ENCODE measurements at regions not wholly inside any gene's neighbourhood (a gene's known extent, or its start where the extent isn't known, plus 50 kb on each side); places are given as distances from the start of the nearest gene placed in this dataset.
"Not testable (repeated sequence)": the region's sequence is repeated elsewhere in the genome, so short reads cannot be mapped to it uniquely, and the experiment has no call there.

DNA sequence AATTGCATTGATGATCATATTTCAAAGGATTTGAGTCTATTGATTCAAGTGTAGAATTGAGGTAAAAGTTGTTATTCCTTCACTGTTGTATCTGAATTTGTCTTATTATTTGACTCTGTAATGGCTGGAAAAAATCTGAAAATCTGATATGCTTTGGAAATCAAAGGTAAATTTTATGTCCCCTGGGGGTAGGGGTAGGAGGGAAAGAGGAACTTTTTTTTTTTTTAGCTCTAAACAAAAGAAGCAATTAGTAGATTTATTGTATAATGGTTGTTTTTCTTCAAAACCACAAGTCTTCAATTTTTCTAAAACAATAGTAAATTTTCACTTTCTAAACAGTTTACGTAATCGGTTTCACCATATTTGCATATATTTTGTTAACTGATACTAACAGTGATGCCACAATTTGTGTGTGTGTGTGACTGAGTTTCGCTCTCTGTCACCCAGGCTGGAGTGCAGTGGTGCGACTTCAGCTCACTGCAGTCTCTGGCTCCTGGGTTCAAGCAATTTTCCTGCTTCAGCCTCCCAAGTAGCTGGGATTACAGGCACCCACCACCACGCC, 91.7 kb upstream of the GOLGA6L4 start:
- H3K4me3 ChIP-seq (ENCODE audit: low read depth, low read length) = no peak overlapping the region
- TF ChIP-seq, protein P1, sequence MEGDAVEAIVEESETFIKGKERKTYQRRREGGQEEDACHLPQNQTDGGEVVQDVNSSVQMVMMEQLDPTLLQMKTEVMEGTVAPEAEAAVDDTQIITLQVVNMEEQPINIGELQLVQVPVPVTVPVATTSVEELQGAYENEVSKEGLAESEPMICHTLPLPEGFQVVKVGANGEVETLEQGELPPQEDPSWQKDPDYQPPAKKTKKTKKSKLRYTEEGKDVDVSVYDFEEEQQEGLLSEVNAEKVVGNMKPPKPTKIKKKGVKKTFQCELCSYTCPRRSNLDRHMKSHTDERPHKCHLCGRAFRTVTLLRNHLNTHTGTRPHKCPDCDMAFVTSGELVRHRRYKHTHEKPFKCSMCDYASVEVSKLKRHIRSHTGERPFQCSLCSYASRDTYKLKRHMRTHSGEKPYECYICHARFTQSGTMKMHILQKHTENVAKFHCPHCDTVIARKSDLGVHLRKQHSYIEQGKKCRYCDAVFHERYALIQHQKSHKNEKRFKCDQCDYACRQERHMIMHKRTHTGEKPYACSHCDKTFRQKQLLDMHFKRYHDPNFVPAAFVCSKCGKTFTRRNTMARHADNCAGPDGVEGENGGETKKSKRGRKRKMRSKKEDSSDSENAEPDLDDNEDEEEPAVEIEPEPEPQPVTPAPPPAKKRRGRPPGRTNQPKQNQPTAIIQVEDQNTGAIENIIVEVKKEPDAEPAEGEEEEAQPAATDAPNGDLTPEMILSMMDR (conservative IDR thresholded peaks at IDR 0.05; ENCODE audit: low read depth, low read length) = no peak
- no peak for DNase-seq (ENCODE audit: low read depth)

DNA sequence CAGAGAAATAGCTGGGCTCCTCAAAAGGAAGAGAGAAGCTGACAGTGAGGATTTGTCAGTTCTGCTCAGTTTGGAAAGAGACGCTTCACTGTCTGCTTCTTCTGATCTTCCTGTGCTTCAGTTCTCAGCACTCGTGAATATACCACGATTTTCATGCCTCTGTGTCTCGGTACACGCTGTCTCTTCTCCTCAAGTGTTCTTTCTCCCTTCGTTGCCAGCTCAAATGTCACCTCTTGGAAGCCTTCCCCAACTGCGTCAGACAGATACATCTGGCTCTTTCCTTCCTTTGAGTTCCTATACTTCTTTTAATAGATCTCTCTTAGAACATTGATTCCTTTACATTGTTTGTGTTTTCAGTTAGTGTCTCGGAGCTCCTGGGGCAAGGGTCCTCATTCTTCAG, 90.6 kb upstream of the GOLGA6L4 start:
- DNase-seq (ENCODE audit: low read depth); H3K4me3 ChIP-seq (ENCODE audit: low read depth, low read length): not testable (repeated sequence)

DNA sequence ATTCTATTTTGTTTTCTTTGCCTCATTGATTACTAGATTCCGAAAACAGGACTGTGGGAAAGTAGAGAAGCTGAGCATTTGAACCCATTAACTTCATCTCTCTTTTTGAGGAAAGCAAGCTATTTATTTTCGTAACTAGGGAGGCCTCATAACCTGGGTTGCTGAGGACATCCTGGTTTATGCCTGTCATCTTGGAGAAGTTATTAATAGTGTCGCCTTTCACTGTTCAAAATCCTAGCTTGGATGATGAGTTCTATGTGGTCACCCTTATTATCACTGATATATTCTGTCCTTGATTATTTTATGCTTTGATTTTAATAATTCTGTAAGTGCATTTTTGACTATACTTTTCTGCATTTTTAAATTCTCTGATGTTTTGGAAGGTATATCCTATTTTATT, 89.3 kb upstream of the GOLGA6L4 start:
- H3K4me3 ChIP-seq (ENCODE audit: low read depth, low read length); DNase-seq (ENCODE audit: low read depth): not testable (repeated sequence)

DNA sequence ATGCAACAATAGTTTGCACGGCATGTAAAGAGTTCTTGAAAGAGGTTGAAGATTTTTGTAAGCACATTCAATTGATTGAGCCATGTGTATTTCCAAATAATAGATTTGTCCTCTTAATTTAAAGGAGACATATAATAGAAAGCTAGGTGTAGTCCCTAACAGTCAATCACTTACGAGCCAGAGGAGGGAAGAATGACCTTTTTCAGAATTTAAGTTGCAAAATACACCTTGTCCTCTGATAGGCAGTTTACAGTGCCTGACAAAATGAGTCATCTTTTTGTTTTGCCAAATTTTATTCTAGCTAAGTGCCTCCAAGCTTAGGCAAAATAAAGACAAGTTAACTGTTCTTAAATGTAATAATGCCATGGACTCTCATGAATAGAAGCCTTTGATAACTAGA, 88.3 kb upstream of the GOLGA6L4 start:
- H3K4me3 ChIP-seq (ENCODE audit: low read depth, low read length); DNase-seq (ENCODE audit: low read depth): not testable (repeated sequence)

DNA sequence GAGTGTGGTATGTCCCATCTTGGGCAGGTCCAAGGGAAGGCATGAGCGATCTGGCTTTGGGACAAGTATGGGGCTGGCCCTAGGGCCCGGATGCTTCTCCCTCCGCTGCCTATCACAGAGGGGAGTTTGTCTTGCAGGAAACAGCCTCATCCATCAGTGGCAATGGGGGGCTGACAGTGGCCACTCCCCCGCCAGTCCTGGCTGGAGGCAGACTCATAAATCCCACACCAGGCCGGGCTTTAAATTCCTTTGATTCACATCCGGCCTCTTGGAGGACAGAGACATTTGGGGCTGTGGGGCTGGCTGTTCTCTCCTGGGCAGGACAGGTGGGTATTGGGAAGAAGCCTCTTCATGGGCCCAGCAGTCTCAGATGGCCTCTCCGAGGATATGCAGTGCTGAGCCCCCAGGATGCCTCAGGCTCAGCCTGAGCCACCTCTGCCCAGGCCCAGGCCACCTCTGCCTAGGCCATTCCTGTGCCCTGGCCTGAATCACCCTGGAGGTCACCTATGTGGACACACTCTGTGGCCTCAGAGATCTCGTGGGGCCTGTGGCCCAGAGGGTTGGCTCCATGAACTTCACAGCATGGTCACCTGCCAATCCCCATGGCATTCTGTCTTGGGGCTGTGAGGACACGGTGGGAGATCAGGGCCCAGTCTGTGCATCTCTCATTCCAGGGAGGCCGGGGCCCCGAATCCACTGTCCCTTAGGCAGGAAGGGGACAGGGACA, 84.2 kb upstream of the GOLGA6L4 start:
- H3K4me3 ChIP-seq (ENCODE audit: low read depth, low read length) = no peak overlapping the region
- TF ChIP-seq, protein P1 (conservative IDR thresholded peaks at IDR 0.05; ENCODE audit: low read depth, low read length) = no peak
- DNase-seq (ENCODE audit: low read depth) = no peak

DNA sequence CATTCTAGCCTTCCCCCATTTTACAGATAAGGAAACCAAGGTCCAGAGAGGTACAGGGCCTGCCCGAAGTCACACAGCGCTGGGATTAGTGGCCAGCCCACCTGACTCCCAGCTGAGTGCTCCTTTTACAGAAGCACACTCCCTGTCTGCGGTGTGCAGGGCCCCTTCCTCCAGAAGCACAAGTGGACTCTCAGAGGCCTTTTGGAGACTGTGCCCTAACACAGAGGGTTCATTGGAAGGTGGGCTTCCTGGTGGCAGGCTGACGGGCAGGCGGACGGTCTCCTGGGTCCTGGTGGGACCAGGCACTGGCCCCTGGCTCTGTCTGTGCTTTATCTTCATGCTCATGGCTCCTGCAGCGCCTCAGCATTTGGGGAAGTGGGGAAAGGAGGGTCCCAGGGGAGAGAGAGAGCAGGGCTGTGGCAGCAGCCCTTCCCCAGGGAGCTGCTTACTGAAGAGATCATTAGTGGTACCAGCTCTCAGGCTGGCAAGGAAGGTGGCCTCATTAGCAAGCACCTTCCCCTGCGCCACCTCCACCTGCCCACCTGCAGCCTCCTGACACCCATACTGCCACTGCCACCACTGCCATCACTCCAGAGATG, 83.1 kb upstream of the GOLGA6L4 start:
- DNase-seq (ENCODE audit: low read depth); H3K4me3 ChIP-seq (ENCODE audit: low read depth, low read length): not testable (repeated sequence)

DNA sequence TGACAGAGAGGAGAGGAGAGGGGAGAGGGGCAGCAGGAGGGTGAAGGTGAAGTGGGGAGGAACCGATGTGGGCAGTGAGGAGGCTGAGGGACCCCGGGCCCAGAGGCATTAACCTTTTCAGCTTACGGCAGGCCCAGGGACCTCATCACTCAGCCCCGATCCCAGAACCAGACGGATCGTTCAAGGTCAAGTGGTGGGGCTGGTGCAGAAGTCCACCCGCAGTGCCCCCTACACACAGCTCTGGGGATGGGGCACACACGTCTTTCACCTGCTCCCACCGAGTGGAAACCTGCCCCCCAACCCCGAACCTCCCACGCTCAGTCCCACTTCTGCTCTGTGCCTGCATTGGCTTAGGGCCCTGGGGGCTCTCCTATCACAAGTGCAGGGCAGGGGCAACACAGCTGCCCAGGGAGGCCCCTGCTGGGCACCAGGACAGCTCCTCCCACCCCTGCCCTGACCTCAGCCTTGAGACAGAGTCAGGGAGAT, 81.9 kb upstream of the GOLGA6L4 start:
- not testable (repeated sequence) for H3K4me3 ChIP-seq (ENCODE audit: low read depth, low read length); DNase-seq (ENCODE audit: low read depth)

DNA sequence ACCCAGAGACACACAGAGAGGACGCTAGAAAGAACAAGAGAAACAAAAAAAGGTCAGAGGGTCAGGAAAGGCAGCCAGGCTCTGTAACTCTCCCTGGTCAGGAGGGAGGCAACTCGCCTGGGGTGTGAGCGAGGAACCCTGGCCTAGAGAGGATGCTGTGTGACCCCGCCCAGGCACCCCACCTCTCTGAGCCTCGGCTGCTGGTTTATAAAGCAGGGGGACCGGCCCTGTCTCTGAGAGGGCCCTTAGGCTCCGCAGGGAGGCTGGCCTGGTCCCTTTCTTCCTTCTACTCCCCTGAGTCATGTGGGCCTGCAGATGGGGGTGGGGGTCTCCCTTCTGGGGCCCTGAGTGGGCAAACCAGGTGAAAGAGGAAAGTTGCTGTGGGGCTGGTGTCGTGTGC, 81.3 kb upstream of the GOLGA6L4 start:
- DNase-seq (ENCODE audit: low read depth); H3K4me3 ChIP-seq (ENCODE audit: low read depth, low read length): not testable (repeated sequence)

DNA sequence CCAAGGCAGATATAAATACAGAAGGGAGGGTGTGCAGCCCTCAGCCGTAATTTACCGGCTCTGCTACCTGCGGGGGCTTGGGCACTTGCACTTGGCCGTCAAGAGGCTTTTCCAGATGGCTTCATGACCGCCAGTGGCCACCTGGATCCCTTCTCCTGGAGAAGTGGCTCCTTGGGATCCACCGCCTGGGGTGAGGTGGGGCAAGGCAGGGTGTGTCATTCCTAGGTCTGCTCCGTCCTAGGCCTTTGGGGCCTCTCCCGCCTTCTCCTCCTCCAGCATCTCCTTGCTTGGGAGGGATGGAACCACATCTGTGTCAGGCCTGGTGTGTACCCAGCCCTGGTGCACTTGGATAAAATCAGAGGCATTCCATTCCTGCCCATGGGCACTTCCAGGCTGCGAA, 80.8 kb upstream of the GOLGA6L4 start:
- not testable (repeated sequence) for H3K4me3 ChIP-seq (ENCODE audit: low read depth, low read length); DNase-seq (ENCODE audit: low read depth)

DNA sequence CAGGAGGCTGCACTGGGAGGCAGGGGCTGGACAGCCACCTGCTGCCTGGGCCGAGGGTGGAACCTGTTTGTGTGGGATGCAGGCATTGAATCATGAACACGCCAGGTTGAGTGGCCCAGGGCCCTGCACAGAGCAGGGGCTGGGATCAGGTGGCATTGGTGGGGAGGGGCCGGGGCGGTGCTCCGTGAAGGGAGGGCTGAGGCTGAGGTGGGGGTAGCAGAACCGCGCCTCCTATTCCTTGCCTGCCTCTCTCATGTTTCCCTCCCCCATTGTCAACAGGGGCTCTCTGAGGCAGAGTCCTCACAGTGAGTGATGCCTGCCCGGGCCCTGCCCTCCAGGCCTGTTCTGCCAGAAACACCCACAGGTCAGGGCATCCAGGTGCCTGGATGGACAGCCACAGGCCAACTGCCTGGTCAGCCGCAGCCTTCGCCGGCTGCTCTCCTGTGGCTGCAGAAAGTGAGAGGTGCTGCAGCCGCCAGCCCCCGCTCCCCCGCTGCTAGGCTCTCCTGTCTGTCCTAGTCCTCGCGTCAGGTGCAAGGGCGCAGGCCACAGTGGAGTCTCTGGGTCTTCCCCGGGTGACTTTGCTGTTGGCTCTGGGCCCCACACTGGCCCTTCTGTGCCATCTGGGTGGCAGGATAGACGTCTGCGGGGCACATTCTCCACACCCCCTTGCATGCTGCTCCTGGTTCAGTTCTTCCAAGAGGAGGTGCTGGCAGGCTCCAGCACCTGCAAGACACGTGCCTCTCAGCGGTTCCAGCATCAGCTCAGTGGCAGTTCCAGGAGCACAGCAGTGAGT, 79.6 kb upstream of the GOLGA6L4 start:
- DNase-seq (ENCODE audit: low read depth); H3K4me3 ChIP-seq (ENCODE audit: low read depth, low read length): not testable (repeated sequence)

DNA sequence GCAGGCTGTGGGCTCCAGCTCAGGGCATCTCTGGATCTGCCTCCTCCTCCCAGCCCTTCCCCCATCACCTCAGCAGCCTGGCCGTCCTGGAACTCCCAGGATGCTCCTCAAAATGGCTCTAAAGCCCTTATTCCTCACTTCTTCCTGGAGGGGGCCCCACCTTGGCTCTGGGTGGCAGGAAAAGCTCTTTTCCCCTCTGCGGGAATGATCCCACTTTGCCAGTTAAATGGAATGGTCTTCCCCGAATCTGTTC, 79.1 kb upstream of the GOLGA6L4 start:
- not testable (repeated sequence) for DNase-seq (ENCODE audit: low read depth); H3K4me3 ChIP-seq (ENCODE audit: low read depth, low read length)

DNA sequence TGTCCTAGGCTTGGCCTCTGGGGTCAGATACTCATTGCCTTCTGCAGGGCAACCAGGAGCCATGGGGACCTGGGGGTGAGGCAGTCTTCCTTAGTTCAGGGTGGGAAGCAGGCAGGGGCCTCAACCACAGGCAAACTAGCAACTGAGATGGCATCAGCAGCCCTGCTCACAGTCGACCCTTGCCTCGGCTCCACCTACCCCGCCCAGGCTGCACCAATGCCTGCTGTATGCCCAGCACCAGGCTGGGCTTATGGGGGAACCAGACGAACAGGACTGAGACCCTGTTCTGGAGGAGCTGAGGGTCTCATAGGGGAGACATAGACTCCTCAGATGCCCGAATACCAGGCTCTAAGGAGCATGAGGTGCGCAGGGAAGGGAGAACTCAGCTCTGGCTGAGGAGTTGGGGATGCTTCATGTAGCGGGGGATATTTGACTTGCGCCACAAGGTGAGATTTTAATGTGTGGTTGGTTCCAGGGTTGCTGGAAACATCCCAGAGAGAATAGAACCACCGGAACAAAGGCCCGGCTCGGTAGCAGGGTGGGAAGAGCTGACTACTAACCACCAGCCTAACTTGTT, 78.4 kb upstream of the GOLGA6L4 start:
- H3K4me3 ChIP-seq (ENCODE audit: low read depth, low read length); DNase-seq (ENCODE audit: low read depth): not testable (repeated sequence)

DNA sequence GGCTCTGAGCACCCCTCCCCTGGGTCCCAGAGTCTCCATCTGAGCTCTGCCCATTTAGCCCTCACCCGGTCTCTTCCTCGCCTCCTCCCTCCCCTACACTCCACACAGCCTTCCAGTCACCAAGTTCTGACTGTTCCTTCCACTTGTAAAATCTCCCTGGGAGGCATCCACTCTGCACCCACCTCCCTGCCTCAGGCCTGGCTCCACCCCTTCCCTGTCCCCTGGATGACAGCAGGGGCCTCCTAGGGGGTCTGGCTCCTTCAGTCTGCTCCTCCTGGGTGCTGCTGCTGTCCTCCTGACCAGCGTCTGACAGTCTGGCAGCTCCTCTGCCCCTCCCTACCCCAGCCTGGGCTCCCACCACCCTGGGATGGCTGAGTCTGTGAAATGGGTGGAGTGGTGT, 77.7 kb upstream of the GOLGA6L4 start:
- DNase-seq (ENCODE audit: low read depth); H3K4me3 ChIP-seq (ENCODE audit: low read depth, low read length): not testable (repeated sequence)

DNA sequence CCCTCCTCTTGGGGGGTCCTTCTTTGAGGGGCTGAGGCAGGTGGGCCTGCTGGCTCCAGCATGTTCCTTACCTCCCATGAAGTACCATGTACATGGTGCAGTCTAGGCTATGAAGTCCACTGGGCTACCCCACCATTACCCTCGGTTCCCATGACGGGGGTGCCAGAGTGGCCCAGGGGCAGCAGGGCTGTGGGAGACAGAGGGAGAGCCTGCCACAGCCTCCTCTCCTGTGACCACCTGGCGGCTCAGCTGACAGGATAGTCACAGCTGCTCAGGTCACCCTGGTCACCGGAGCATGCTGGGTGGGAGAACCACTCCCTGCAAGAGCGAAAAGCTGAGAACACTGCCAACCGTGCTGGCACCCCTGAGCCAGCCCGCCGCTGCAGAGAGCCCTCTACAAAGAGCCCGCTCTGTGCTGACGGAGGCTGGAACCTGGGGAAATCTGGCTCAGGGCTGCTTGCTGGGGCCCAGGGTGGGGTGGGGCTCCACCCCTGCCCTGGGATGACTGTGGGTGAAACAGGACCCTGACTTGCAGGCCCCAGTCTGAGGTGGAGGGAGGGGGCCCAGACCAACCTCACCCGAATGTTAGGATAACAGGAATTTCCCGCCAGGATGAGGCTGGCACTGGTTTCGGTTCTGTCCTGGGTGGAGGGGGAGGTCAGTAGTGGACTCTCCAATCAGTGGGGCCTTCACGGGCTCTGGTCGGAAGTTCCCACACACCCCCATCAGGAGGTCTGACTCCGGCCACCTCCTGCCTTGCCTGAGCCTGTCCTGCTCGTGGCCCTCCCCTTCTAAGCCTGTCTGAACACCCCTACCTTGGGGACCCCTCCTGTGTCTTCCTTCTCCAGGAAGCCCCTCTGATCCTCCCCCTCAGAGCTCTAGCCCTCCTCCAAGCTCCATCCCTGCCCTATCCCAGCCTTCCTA, 76.0 kb upstream of the GOLGA6L4 start:
- H3K4me3 ChIP-seq (ENCODE audit: low read depth, low read length); DNase-seq (ENCODE audit: low read depth): not testable (repeated sequence)

DNA sequence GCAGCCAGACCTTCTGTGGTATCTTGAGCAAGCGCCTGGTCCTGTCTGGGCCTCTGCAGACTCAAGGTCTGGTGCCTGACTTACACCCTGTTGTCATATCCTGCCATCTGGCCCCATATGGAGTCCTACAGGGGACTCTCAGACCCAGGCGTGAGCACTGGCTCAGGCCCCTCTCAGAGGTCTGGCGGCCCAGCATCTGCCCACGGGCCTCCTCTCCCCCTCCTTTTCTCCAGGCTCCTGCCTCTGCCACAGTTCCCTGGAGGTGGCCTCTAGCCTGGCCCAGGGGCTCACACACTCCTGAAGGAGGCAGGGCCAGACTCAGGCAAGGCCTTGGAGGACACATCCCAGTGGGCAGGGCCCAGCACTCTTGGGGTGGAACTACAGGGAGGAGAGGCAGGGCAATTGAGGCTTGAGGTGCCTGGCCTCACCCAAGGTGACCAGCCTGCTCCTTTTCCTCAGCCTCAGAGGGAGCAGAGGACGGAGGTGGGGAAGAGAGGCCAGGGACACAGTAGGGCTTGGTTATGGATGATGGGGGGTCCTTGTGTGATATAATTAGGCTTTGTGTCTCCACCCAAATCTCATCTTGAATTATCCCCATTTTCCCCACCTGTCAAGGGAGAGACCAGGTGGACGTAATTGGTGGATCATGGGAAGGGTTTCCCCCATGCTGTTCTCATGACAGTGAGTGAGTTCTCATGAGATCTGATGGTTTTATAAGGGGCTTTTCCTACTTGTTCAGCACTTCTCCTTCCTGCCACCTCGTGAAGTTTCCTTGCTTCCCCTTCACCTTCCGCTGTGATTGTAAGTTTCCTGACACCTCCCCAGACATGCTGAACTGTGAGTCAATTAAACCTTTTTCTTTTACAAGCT, 70.9 kb upstream of the GOLGA6L4 start:
- H3K4me3 ChIP-seq (ENCODE audit: low read depth, low read length); DNase-seq (ENCODE audit: low read depth): not testable (repeated sequence)

Data from epithelial cell of proximal tubule (primary cell).